ENCODE measurements at regions not wholly inside any gene's neighbourhood (a gene's known extent, or its start where the extent isn't known, plus 50 kb on each side); places are given as distances from the start of the nearest gene placed in this dataset.
"Not testable (repeated sequence)": the region's sequence is repeated elsewhere in the genome, so short reads cannot be mapped to it uniquely, and the experiment has no call there.

GRCh38 chr1:177664742-177665141 lies 305.1 kb downstream of the SEC16B start:
- TF ChIP-seq CTCF, POLR2A (IDR thresholded peaks at IDR 0.05): not testable (repeated sequence)

All from tibial nerve (tissue), 3 donors.